ENCODE measurements at regions not wholly inside any gene's neighbourhood (a gene's known extent, or its start where the extent isn't known, plus 50 kb on each side); places are given as distances from the start of the nearest gene placed in this dataset.

GRCh38 chr6:81864124-81864523 lies 111.6 kb upstream of the TENT5A start:
- TF ChIP-seq, protein P1, sequence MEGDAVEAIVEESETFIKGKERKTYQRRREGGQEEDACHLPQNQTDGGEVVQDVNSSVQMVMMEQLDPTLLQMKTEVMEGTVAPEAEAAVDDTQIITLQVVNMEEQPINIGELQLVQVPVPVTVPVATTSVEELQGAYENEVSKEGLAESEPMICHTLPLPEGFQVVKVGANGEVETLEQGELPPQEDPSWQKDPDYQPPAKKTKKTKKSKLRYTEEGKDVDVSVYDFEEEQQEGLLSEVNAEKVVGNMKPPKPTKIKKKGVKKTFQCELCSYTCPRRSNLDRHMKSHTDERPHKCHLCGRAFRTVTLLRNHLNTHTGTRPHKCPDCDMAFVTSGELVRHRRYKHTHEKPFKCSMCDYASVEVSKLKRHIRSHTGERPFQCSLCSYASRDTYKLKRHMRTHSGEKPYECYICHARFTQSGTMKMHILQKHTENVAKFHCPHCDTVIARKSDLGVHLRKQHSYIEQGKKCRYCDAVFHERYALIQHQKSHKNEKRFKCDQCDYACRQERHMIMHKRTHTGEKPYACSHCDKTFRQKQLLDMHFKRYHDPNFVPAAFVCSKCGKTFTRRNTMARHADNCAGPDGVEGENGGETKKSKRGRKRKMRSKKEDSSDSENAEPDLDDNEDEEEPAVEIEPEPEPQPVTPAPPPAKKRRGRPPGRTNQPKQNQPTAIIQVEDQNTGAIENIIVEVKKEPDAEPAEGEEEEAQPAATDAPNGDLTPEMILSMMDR (IDR thresholded peaks at IDR 0.05; ENCODE audit: low read depth, low read length): no peak
- TF ChIP-seq EZH2phosphoT487 (IDR thresholded peaks at IDR 0.05; ENCODE audit: low read depth): no peak
